ENCODE measurements at regions not wholly inside any gene's neighbourhood (a gene's known extent, or its start where the extent isn't known, plus 50 kb on each side); places are given as distances from the start of the nearest gene placed in this dataset.
"Not testable (repeated sequence)": the region's sequence is repeated elsewhere in the genome, so short reads cannot be mapped to it uniquely, and the experiment has no call there.

- H3K4me2 ChIP-seq; H3K27ac ChIP-seq (ENCODE audit: low read depth); H3K4me3 ChIP-seq; H3K4me1 Mint-ChIP-seq; DNase-seq (ENCODE audit: low spot score); H2AFZ ChIP-seq; H3F3A ChIP-seq (replicated peaks; ENCODE audit: low read depth); H3K9me3 Mint-ChIP-seq; H4K20me1 ChIP-seq (replicated peaks; ENCODE audit: insufficient read depth); H3K9me2 ChIP-seq (ENCODE audit: insufficient read depth); H3K27ac Mint-ChIP-seq; H3K79me2 ChIP-seq (replicated peaks; ENCODE audit: insufficient read depth); H3K27me3 Mint-ChIP-seq (ENCODE audit: insufficient read depth, low read depth, poor library complexity); ATAC-seq; H3K4me3 Mint-ChIP-seq; H3K36me3 ChIP-seq (ENCODE audit: insufficient read depth); H3K27me3 ChIP-seq (ENCODE audit: insufficient read depth): not testable (repeated sequence)
- H3K4me1 ChIP-seq (ENCODE audit: insufficient read depth), result peaks cover 19% of the 10 kb centered on the region
- H3K36me3 Mint-ChIP-seq (ENCODE audit: low read depth), result peaks cover 14% of the 10 kb centered on the region; the same call in 2 of the 3 replicates
Measured at GRCh38 chr9:94437128-94437527, 108.7 kb upstream of the NUTM2F start.

DNA sequence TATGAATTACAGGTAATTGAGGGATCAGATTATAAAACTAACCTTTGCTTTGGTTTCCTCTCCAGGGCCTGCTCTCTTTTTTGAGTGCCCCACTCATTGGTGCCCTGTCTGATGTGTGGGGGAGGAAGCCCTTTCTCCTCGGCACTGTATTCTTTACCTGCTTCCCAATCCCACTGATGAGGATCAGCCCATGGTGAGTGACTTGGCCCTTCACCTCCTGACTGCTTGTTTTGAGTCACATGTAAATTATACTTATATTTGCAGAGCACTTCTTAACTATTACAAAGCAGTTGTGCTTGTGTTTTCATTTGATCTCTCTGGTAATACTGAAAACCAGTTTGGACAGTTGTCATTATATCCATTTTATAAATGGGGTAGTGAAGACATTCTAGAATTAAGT, 109.9 kb upstream of the NUTM2F start:
- H3K27me3 Mint-ChIP-seq (ENCODE audit: insufficient read depth, low read depth, poor library complexity); H3K27ac ChIP-seq (ENCODE audit: low read depth); H3K4me1 Mint-ChIP-seq; H3K4me2 ChIP-seq; H2AFZ ChIP-seq; H3K4me3 ChIP-seq; H3K36me3 ChIP-seq (ENCODE audit: insufficient read depth); H3K9me3 Mint-ChIP-seq; H3K9me2 ChIP-seq (ENCODE audit: insufficient read depth); H3F3A ChIP-seq (replicated peaks; ENCODE audit: low read depth); H3K79me2 ChIP-seq (replicated peaks; ENCODE audit: insufficient read depth); DNase-seq (ENCODE audit: low spot score); H3K27me3 ChIP-seq (ENCODE audit: insufficient read depth); H4K20me1 ChIP-seq (replicated peaks; ENCODE audit: insufficient read depth); H3K27ac Mint-ChIP-seq; H3K4me3 Mint-ChIP-seq: not testable (repeated sequence)
- peaks cover 19% of the 10 kb centered on the region for H3K4me1 ChIP-seq (ENCODE audit: insufficient read depth)
- ATAC-seq, result peak; percentile 29; the same call in 1 of the 3 replicates
- H3K36me3 Mint-ChIP-seq (ENCODE audit: low read depth), result peaks cover 14% of the 10 kb centered on the region; the same call in 2 of the 3 replicates

GRCh38 chr9:94441146-94441545, 112.7 kb upstream of the NUTM2F start:
- not testable (repeated sequence) for H3K36me3 ChIP-seq (ENCODE audit: insufficient read depth)
- peaks cover 14% of the 10 kb centered on the region; the same call in 2 of the 3 replicates for H3K36me3 Mint-ChIP-seq (ENCODE audit: low read depth)
- peaks cover 19% of the 10 kb centered on the region for H3K4me1 ChIP-seq (ENCODE audit: insufficient read depth)

GRCh38 chr9:94441796-94442195, 113.1 kb upstream of the PCAT7 start:
- ATAC-seq (no peak), DNase-seq (ENCODE audit: low spot score) (no peak)
- H3K4me3 Mint-ChIP-seq, result no peak overlapping the region
- no peaks in the 10 kb centered on the region for H3K79me2 ChIP-seq (replicated peaks; ENCODE audit: insufficient read depth)
- no peak overlapping the region; the same call in 1 of the 2 replicates for H3K27ac Mint-ChIP-seq
- H3K27me3 Mint-ChIP-seq (ENCODE audit: insufficient read depth, low read depth, poor library complexity), result no peaks in the 10 kb centered on the region
- H3K27me3 ChIP-seq (ENCODE audit: insufficient read depth), result no peaks in the 10 kb centered on the region
- H3K9me3 Mint-ChIP-seq, result no peaks in the 10 kb centered on the region
- no peak overlapping the region for H3K4me2 ChIP-seq
- H3F3A ChIP-seq (replicated peaks; ENCODE audit: low read depth), result no peaks in the 10 kb centered on the region
- peaks cover 7% of the 10 kb centered on the region for H3K4me1 Mint-ChIP-seq
- no peak overlapping the region for H3K27ac ChIP-seq (ENCODE audit: low read depth)
- TF ChIP-seq ZNF331 (CRISPR knock-in tag; IDR thresholded peaks at IDR 0.05; ENCODE audit: low read depth) (no peak), EZH2 (IDR thresholded peaks at IDR 0.05; ENCODE audit: low read depth, unreplicated experiment) (no peak), ZNF114 (CRISPR knock-in tag; IDR thresholded peaks at IDR 0.05) (no peak), NANOG (IDR thresholded peaks at IDR 0.05; ENCODE audit: borderline replicate concordance) (no peak), STAT1 (IDR thresholded peaks at IDR 0.05; ENCODE audit: unreplicated experiment) (no peak), CREB1 (CRISPR knock-in tag; IDR thresholded peaks at IDR 0.05; ENCODE audit: low read depth) (no peak)
- TF ChIP-seq, protein P1, sequence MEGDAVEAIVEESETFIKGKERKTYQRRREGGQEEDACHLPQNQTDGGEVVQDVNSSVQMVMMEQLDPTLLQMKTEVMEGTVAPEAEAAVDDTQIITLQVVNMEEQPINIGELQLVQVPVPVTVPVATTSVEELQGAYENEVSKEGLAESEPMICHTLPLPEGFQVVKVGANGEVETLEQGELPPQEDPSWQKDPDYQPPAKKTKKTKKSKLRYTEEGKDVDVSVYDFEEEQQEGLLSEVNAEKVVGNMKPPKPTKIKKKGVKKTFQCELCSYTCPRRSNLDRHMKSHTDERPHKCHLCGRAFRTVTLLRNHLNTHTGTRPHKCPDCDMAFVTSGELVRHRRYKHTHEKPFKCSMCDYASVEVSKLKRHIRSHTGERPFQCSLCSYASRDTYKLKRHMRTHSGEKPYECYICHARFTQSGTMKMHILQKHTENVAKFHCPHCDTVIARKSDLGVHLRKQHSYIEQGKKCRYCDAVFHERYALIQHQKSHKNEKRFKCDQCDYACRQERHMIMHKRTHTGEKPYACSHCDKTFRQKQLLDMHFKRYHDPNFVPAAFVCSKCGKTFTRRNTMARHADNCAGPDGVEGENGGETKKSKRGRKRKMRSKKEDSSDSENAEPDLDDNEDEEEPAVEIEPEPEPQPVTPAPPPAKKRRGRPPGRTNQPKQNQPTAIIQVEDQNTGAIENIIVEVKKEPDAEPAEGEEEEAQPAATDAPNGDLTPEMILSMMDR (conservative IDR thresholded peaks at IDR 0.05; ENCODE audit: low read depth in 2 of 2), result no peak
- TF ChIP-seq, protein P2, sequence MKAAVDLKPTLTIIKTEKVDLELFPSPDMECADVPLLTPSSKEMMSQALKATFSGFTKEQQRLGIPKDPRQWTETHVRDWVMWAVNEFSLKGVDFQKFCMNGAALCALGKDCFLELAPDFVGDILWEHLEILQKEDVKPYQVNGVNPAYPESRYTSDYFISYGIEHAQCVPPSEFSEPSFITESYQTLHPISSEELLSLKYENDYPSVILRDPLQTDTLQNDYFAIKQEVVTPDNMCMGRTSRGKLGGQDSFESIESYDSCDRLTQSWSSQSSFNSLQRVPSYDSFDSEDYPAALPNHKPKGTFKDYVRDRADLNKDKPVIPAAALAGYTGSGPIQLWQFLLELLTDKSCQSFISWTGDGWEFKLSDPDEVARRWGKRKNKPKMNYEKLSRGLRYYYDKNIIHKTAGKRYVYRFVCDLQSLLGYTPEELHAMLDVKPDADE (IDR thresholded peaks at IDR 0.05), result no peak
- H3K4me3 ChIP-seq, result no peak overlapping the region
- no peak overlapping the region for H2AFZ ChIP-seq
- H3K36me3 Mint-ChIP-seq (ENCODE audit: low read depth), result peaks cover 14% of the 10 kb centered on the region; the same call in 2 of the 3 replicates
- no peaks in the 10 kb centered on the region for H3K9me2 ChIP-seq (ENCODE audit: insufficient read depth)
- H4K20me1 ChIP-seq (replicated peaks; ENCODE audit: insufficient read depth), result 0 out of 2 replicates have a peak, but pooled peaks cover 4% of the 10 kb centered on the region
- H3K4me1 ChIP-seq (ENCODE audit: insufficient read depth), result peaks cover 19% of the 10 kb centered on the region
- 0 out of 2 replicates have a peak, but pooled peaks cover 3% of the 10 kb centered on the region for H3K36me3 ChIP-seq (ENCODE audit: insufficient read depth)

More at GRCh38 chr9:94441146-94441545, 112.7 kb upstream of the NUTM2F start:
- not testable (repeated sequence) for H2AFZ ChIP-seq; H3K27me3 ChIP-seq (ENCODE audit: insufficient read depth); H3K4me3 ChIP-seq; H3K9me3 Mint-ChIP-seq; H3F3A ChIP-seq (replicated peaks; ENCODE audit: low read depth); H3K27me3 Mint-ChIP-seq (ENCODE audit: insufficient read depth, low read depth, poor library complexity); H3K4me1 Mint-ChIP-seq; H3K9me2 ChIP-seq (ENCODE audit: insufficient read depth); ATAC-seq; DNase-seq (ENCODE audit: low spot score); H3K4me3 Mint-ChIP-seq; H4K20me1 ChIP-seq (replicated peaks; ENCODE audit: insufficient read depth); H3K27ac ChIP-seq (ENCODE audit: low read depth); H3K79me2 ChIP-seq (replicated peaks; ENCODE audit: insufficient read depth); H3K4me2 ChIP-seq
- H3K27ac Mint-ChIP-seq, result 0 out of 2 replicates have a peak overlapping the region, but pooled peaks have one; percentile 12

Measured in GM23338 (cell line).